Astrocyte (in vitro differentiated cells and primary cell): ENCODE measurements at regions not wholly inside any gene's neighbourhood (a gene's known extent, or its start where the extent isn't known, plus 50 kb on each side); places are given as distances from the start of the nearest gene placed in this dataset.

Experiments used
- DNase-seq: peaks from one replicate; pipeline ENCODE4 v3.0.0-alpha.2; 2010; ENCODE audit warnings: low read depth
- FAIRE-seq: peaks from 2 replicates; lab custom pipeline; 2011; peaks lifted over from hg19 to GRCh38; lab: Jason Lieb, UNC
- H2AFZ ChIP-seq: 2 replicates; pipeline ENCODE4 v1.6.0; 2012; ENCODE audit warnings: low read depth, low read length, inconsistent platforms
- H3K27ac ChIP-seq: 2 replicates; pipeline ENCODE4 v1.5.1; 2011; ENCODE audit warnings: low read depth, low read length, inconsistent platforms
- H3K27me3 ChIP-seq: 2 replicates; pipeline ENCODE4 v1.6.0; 2011; ENCODE audit warnings: low read length, inconsistent platforms; ENCODE audit not compliant: insufficient read depth
- H3K36me3 ChIP-seq: 2 replicates; pipeline ENCODE4 v1.5.1; 2011; ENCODE audit warnings: low read length, inconsistent platforms; ENCODE audit not compliant: insufficient read depth
- H3K4me1 ChIP-seq: 2 replicates; pipeline ENCODE4 v1.5.1; 2011; ENCODE audit warnings: low read length, inconsistent platforms; ENCODE audit not compliant: insufficient read depth
- H3K4me2 ChIP-seq: 2 replicates; pipeline ENCODE4 v1.6.0; 2012; ENCODE audit warnings: low read length, inconsistent platforms
- H3K4me3 ChIP-seq: 2 replicates; pipeline ENCODE4 v1.5.1; 2011; ENCODE audit warnings: low read depth, mild to moderate bottlenecking, low read length, inconsistent platforms; ENCODE audit not compliant: insufficient read depth
- H3K79me2 ChIP-seq: 2 replicates; pipeline ENCODE4 v1.6.0; 2012; ENCODE audit warnings: mild to moderate bottlenecking, low read length, inconsistent platforms; ENCODE audit not compliant: insufficient read depth
- H3K9ac ChIP-seq: 2 replicates; pipeline ENCODE4 v1.6.0; 2012; ENCODE audit warnings: mild to moderate bottlenecking, low read length, inconsistent platforms
- H3K9me3 ChIP-seq: 2 replicates; pipeline ENCODE4 v1.5.1; 2012; ENCODE audit warnings: low read depth, mild to moderate bottlenecking, low read length, inconsistent platforms; ENCODE audit not compliant: insufficient read depth
- H4K20me1 ChIP-seq: 2 replicates; pipeline ENCODE4 v1.6.0; 2012; ENCODE audit warnings: low read length, inconsistent platforms; ENCODE audit not compliant: insufficient read depth
- H3K27ac Mint-ChIP-seq: one replicate; pipeline ENCODE4 v1.8.0; 2021; ENCODE audit warnings: mild to moderate bottlenecking, mixed read lengths; ENCODE audit not compliant: unreplicated experiment
- H3K27me3 Mint-ChIP-seq: one replicate; pipeline ENCODE4 v1.8.0; 2021; ENCODE audit warnings: low read depth, mixed read lengths; ENCODE audit not compliant: unreplicated experiment
- H3K36me3 Mint-ChIP-seq: one replicate; pipeline ENCODE4 v1.8.0; 2021; ENCODE audit warnings: low read depth, mixed read lengths; ENCODE audit not compliant: unreplicated experiment
- H3K4me1 Mint-ChIP-seq: one replicate; pipeline ENCODE4 v1.8.0; 2021; ENCODE audit warnings: low read depth, mixed read lengths; ENCODE audit not compliant: unreplicated experiment
- H3K4me3 Mint-ChIP-seq: one replicate; pipeline ENCODE4 v1.8.0; 2021; ENCODE audit warnings: mild to moderate bottlenecking, moderate library complexity, mixed read lengths; ENCODE audit not compliant: unreplicated experiment
- H3K9me3 Mint-ChIP-seq: one replicate; pipeline ENCODE4 v1.8.0; 2021; ENCODE audit warnings: mild to moderate bottlenecking, mixed read lengths; ENCODE audit not compliant: unreplicated experiment
- EZH2 ChIP-seq: IDR thresholded peaks from 2 replicates; pipeline ENCODE4 v1.6.1; 2012; ENCODE audit warnings: mild to moderate bottlenecking, low read length, inconsistent platforms; ENCODE audit not compliant: insufficient read depth
- TF ChIP-seq, protein P1 (sequence below): IDR thresholded peaks from 2 replicates; pipeline ENCODE4 v1.5.1; 2011; ENCODE audit warnings: low read depth, mild to moderate bottlenecking, inconsistent platforms, low read length, moderate library complexity; ENCODE audit not compliant: insufficient read depth

- no peaks in the 10 kb centered on the region for H3K36me3 Mint-ChIP-seq
- DNase-seq (no peak), FAIRE-seq (no peak)
- no peaks in the 10 kb centered on the region for H3K9me3 Mint-ChIP-seq
- H3K27me3 ChIP-seq, result no peaks in the 10 kb centered on the region
- no peaks in the 10 kb centered on the region for H3K36me3 ChIP-seq
- no peaks in the 10 kb centered on the region for H3K9me3 ChIP-seq
- no peak overlapping the region for H3K4me2 ChIP-seq
- no peaks in the 10 kb centered on the region for H3K79me2 ChIP-seq
- no peaks in the 10 kb centered on the region for H4K20me1 ChIP-seq
- H3K4me3 ChIP-seq, result no peak overlapping the region
- no peak overlapping the region for H3K9ac ChIP-seq
- no peaks in the 10 kb centered on the region for H3K4me1 Mint-ChIP-seq
- H2AFZ ChIP-seq, result no peak overlapping the region
- H3K27ac Mint-ChIP-seq, result no peak overlapping the region
- TF ChIP-seq EZH2, result no peak
- TF ChIP-seq, protein P1, sequence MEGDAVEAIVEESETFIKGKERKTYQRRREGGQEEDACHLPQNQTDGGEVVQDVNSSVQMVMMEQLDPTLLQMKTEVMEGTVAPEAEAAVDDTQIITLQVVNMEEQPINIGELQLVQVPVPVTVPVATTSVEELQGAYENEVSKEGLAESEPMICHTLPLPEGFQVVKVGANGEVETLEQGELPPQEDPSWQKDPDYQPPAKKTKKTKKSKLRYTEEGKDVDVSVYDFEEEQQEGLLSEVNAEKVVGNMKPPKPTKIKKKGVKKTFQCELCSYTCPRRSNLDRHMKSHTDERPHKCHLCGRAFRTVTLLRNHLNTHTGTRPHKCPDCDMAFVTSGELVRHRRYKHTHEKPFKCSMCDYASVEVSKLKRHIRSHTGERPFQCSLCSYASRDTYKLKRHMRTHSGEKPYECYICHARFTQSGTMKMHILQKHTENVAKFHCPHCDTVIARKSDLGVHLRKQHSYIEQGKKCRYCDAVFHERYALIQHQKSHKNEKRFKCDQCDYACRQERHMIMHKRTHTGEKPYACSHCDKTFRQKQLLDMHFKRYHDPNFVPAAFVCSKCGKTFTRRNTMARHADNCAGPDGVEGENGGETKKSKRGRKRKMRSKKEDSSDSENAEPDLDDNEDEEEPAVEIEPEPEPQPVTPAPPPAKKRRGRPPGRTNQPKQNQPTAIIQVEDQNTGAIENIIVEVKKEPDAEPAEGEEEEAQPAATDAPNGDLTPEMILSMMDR, result no peak
- H3K4me3 Mint-ChIP-seq, result no peak overlapping the region
- no peaks in the 10 kb centered on the region for H3K27me3 Mint-ChIP-seq
- H3K4me1 ChIP-seq, result no peaks in the 10 kb centered on the region
- H3K27ac ChIP-seq, result no peak overlapping the region
These were observed 196.0 kb downstream of the CDH7 start for GRCh38 chr18:65946777-65947176.

DNA sequence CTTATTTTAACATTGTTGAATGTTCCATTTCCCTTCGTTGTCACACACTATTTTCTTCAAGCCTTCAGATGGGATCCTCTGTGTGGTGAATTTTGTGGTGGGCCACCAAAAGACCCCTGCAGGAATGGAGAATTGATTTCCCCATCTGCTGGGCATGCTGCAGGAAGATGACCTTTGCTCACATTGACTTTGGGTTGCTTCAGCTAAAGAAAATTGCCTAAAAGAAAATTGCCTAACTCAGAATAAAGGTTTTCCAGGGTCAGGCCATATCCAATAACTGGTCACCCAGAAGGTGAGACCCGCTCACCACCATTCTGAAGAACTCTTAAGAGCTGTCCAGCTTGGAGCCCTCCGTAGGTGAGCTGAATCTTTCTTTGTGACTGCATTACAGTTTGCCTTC, 192.5 kb downstream of the CDH7 start:
- no peak for FAIRE-seq
- Histone ChIP-seq H2AFZ (no peak overlapping the region), H3K4me2 (no peak overlapping the region), H3K9ac (no peak overlapping the region), H3K27ac (no peak overlapping the region), H3K4me1 (no peaks in the 10 kb centered on the region), H3K79me2 (no peaks in the 10 kb centered on the region), H3K27me3 (no peaks in the 10 kb centered on the region), H3K4me3 (no peak overlapping the region), H3K36me3 (no peaks in the 10 kb centered on the region), H3K9me3 (no peaks in the 10 kb centered on the region), H4K20me1 (no peaks in the 10 kb centered on the region)
- TF ChIP-seq, protein P1, result no peak
- no peak for TF ChIP-seq EZH2
- H3K4me3 Mint-ChIP-seq, result no peak overlapping the region
- H3K36me3 Mint-ChIP-seq, result no peaks in the 10 kb centered on the region
- H3K27ac Mint-ChIP-seq, result no peak overlapping the region
- no peak for DNase-seq
- H3K27me3 Mint-ChIP-seq, result no peaks in the 10 kb centered on the region
- H3K4me1 Mint-ChIP-seq, result no peaks in the 10 kb centered on the region
- H3K9me3 Mint-ChIP-seq, result no peaks in the 10 kb centered on the region

- no peak for TF ChIP-seq EZH2
- TF ChIP-seq, protein P1, result no peak
- FAIRE-seq (no peak), DNase-seq (no peak)
- Mint-ChIP-seq H3K36me3 (no peaks in the 10 kb centered on the region), H3K27ac (no peak overlapping the region), H3K9me3 (no peaks in the 10 kb centered on the region), H3K4me1 (no peaks in the 10 kb centered on the region), H3K27me3 (no peaks in the 10 kb centered on the region), H3K4me3 (no peak overlapping the region)
- no peak overlapping the region for H3K27ac ChIP-seq
- no peak overlapping the region for H2AFZ ChIP-seq
- H3K79me2 ChIP-seq, result no peaks in the 10 kb centered on the region
- no peaks in the 10 kb centered on the region for H4K20me1 ChIP-seq
- no peak overlapping the region for H3K9ac ChIP-seq
- no peaks in the 10 kb centered on the region for H3K27me3 ChIP-seq
- H3K36me3 ChIP-seq, result no peaks in the 10 kb centered on the region
- no peak overlapping the region for H3K4me3 ChIP-seq
- no peak overlapping the region for H3K4me2 ChIP-seq
- no peaks in the 10 kb centered on the region for H3K4me1 ChIP-seq
- no peaks in the 10 kb centered on the region for H3K9me3 ChIP-seq
These were observed 192.0 kb downstream of the CDH7 start for GRCh38 chr18:65942854-65943253.
